ENCODE measurements at regions not wholly inside any gene's neighbourhood (a gene's known extent, or its start where the extent isn't known, plus 50 kb on each side); places are given as distances from the start of the nearest gene placed in this dataset.
"Not testable (repeated sequence)": the region's sequence is repeated elsewhere in the genome, so short reads cannot be mapped to it uniquely, and the experiment has no call there.

GRCh38 chr14:105581551-105582341 lies 55.4 kb downstream of the TMEM121 start:
- DNase-seq: no peak

GRCh38 chr14:105582639-105583038 lies 56.3 kb downstream of the TMEM121 start:
- DNase-seq: no peak

GRCh38 chr14:105583914-105584313 lies 57.5 kb downstream of the TMEM121 start:
- DNase-seq: not testable (repeated sequence)

- DNase-seq: not testable (repeated sequence)
Observed at GRCh38 chr14:105585290-105585689, 58.9 kb downstream of the TMEM121 start.

GRCh38 chr14:105585722-105586121 lies 59.3 kb downstream of the TMEM121 start:
- not testable (repeated sequence) for DNase-seq

GRCh38 chr14:105586144-105586872 lies 59.9 kb downstream of the TMEM121 start:
- not testable (repeated sequence) for DNase-seq

GRCh38 chr14:105587034-105587433 lies 60.7 kb downstream of the TMEM121 start:
- DNase-seq: not testable (repeated sequence)

- not testable (repeated sequence) for DNase-seq
Observed at GRCh38 chr14:105587482-105588235, 61.3 kb downstream of the TMEM121 start.

- no peak for DNase-seq
Observed at GRCh38 chr14:105588236-105588860, 62.0 kb downstream of the TMEM121 start.

- DNase-seq: no peak
Observed at GRCh38 chr14:105589161-105589925, 63.0 kb downstream of the TMEM121 start.

- DNase-seq: not testable (repeated sequence)
Observed at GRCh38 chr14:105589926-105590185, 63.5 kb downstream of the TMEM121 start.

- no peak for DNase-seq
Observed at GRCh38 chr14:105591052-105591451, 64.7 kb downstream of the TMEM121 start.

GRCh38 chr14:105591792-105592341 lies 65.5 kb downstream of the TMEM121 start:
- DNase-seq: not testable (repeated sequence)

GRCh38 chr14:105592646-105593045 lies 66.3 kb downstream of the TMEM121 start:
- not testable (repeated sequence) for DNase-seq

- DNase-seq: not testable (repeated sequence)
Observed at GRCh38 chr14:105595346-105595745, 69.0 kb downstream of the TMEM121 start.

GRCh38 chr14:105596374-105596773 lies 70.0 kb downstream of the TMEM121 start:
- not testable (repeated sequence) for DNase-seq

GRCh38 chr14:105598040-105598763 lies 71.8 kb downstream of the TMEM121 start:
- DNase-seq: not testable (repeated sequence)

GRCh38 chr14:105598925-105599586 lies 72.7 kb downstream of the TMEM121 start:
- not testable (repeated sequence) for DNase-seq

GRCh38 chr14:105600195-105600938 lies 74.0 kb downstream of the TMEM121 start:
- DNase-seq: not testable (repeated sequence)

- no peak for DNase-seq
Observed at GRCh38 chr14:105600939-105601359, 74.6 kb downstream of the TMEM121 start.
